RWPE2 (cell line): ENCODE measurements at regions not wholly inside any gene's neighbourhood (a gene's known extent, or its start where the extent isn't known, plus 50 kb on each side); places are given as distances from the start of the nearest gene placed in this dataset.
A peak's percentile ranks its signal among the peaks of the same experiment; 100 is the strongest.

ENCODE experiments used
- ATAC-seq: fragments of 200-7000 bp; cut with Tn5 transposase; 3 replicates; pipeline ENCODE4 v1.9.1; 2021; ENCODE audit warnings: low read depth
- DNase-seq: peaks from one replicate; pipeline ENCODE4 v3.0.0-alpha.2; 2020; ENCODE audit warnings: low spot score
- H3K27ac ChIP-seq: fragments of 450-650 bp; 2 replicates; pipeline ENCODE4 v1.5.1; 2017; ENCODE audit warnings: mild to moderate bottlenecking; ENCODE audit not compliant: poor library complexity, severe bottlenecking
- H3K27me3 ChIP-seq: fragments of 250-450 bp; sonication (Bioruptor Pico); 2 replicates; pipeline ENCODE4 v1.5.1; 2021; ENCODE audit warnings: mild to moderate bottlenecking, moderate library complexity; ENCODE audit not compliant: insufficient read depth, poor library complexity, severe bottlenecking
- H3K36me3 ChIP-seq: fragments of 250-450 bp; sonication (Bioruptor Pico); 2 replicates; pipeline ENCODE4 v1.5.1; 2020; ENCODE audit warnings: low read depth, mild to moderate bottlenecking, moderate library complexity
- H3K4me1 ChIP-seq: fragments of 250-450 bp; sonication (Bioruptor Pico); 2 replicates; pipeline ENCODE4 v1.5.1; 2021; ENCODE audit warnings: mild to moderate bottlenecking, moderate library complexity; ENCODE audit not compliant: insufficient read depth, poor library complexity, severe bottlenecking
- H3K4me3 ChIP-seq: fragments of 250-450 bp; sonication (Bioruptor Pico); 2 replicates; pipeline ENCODE4 v1.5.1; 2021; ENCODE audit warnings: mild to moderate bottlenecking, moderate library complexity; ENCODE audit not compliant: severe bottlenecking
- H3K9me3 ChIP-seq: fragments of 250-450 bp; sonication (Bioruptor Pico); 2 replicates; pipeline ENCODE4 v1.5.1; 2021; ENCODE audit warnings: mild to moderate bottlenecking, moderate library complexity; ENCODE audit not compliant: severe bottlenecking
- TF ChIP-seq, protein P1 (sequence below): fragments of 450-650 bp; IDR thresholded peaks from one replicate; pipeline ENCODE4 v1.5.1; 2017; ENCODE audit warnings: mild to moderate bottlenecking, moderate library complexity; ENCODE audit not compliant: poor library complexity, severe bottlenecking

DNA sequence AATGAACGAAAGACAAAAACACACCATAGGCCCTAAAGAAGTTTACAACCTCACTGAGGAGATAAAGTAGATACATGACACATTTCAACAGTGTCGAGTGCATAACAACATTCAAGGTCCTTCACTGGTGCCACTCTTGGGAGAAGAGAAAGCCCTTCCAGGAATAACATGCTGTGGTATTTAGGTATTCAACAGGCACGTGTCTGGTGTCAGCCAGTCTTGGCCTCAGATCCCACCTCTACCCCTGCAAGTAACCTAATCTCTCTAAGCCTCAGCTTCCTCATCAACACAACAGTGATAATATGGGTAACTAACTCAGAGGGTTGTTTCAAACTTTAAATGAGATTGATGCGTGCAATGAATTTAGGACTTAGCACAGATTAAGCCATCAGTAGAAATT, 235.0 kb upstream of the ZC3H12C start:
- ATAC-seq (no peak), DNase-seq (no peak)
- Histone ChIP-seq H3K27ac (no peak overlapping the region), H3K4me1 (no peaks in the 10 kb centered on the region), H3K27me3 (no peaks in the 10 kb centered on the region), H3K9me3 (no peaks in the 10 kb centered on the region), H3K4me3 (no peak overlapping the region), H3K36me3 (no peaks in the 10 kb centered on the region)
- TF ChIP-seq, protein P1, sequence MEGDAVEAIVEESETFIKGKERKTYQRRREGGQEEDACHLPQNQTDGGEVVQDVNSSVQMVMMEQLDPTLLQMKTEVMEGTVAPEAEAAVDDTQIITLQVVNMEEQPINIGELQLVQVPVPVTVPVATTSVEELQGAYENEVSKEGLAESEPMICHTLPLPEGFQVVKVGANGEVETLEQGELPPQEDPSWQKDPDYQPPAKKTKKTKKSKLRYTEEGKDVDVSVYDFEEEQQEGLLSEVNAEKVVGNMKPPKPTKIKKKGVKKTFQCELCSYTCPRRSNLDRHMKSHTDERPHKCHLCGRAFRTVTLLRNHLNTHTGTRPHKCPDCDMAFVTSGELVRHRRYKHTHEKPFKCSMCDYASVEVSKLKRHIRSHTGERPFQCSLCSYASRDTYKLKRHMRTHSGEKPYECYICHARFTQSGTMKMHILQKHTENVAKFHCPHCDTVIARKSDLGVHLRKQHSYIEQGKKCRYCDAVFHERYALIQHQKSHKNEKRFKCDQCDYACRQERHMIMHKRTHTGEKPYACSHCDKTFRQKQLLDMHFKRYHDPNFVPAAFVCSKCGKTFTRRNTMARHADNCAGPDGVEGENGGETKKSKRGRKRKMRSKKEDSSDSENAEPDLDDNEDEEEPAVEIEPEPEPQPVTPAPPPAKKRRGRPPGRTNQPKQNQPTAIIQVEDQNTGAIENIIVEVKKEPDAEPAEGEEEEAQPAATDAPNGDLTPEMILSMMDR = no peak

- DNase-seq (no peak), ATAC-seq (peak; percentile 60; the same call in 2 of the 3 replicates)
- Histone ChIP-seq H3K4me1 (no peaks in the 10 kb centered on the region), H3K4me3 (no peak overlapping the region), H3K36me3 (no peaks in the 10 kb centered on the region), H3K9me3 (no peaks in the 10 kb centered on the region), H3K27me3 (no peaks in the 10 kb centered on the region), H3K27ac (no peak overlapping the region)
- TF ChIP-seq, protein P1 = no peak
These were observed 234.0 kb upstream of the ZC3H12C start for GRCh38 chr11:109859045-109859724.

GRCh38 chr11:109862835-109863234, 230.4 kb upstream of the ZC3H12C start:
- no peak for ATAC-seq
- Histone ChIP-seq H3K4me1 (no peaks in the 10 kb centered on the region), H3K9me3 (no peaks in the 10 kb centered on the region), H3K27ac (no peak overlapping the region), H3K27me3 (no peaks in the 10 kb centered on the region), H3K4me3 (no peak overlapping the region), H3K36me3 (no peaks in the 10 kb centered on the region)
- no peak for DNase-seq
- TF ChIP-seq, protein P1 = no peak

DNA sequence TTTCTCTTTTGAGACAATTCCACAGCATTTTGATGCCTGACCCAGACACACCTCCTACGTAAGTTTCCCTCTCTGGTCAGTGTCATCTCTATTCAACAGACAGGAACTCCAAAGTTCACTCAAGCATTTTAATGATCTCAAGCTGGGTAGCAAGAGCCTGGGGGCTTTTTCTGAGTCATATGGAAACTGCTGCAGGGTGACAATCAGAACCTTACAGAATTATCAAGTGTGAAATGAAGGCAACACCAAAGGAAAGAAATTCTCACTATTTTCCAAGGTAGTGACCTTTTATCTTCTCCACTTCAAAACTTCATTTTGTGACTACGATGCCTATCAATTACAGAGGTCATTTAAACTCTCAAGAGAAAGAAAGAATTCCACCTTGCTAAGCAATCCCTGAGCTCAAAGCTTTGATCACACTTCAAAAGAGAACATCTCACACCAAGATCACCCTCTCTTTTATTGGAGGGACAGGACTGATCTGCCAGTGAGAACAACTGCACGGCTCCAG, 229.0 kb upstream of the ZC3H12C start:
- Histone ChIP-seq H3K9me3 (no peaks in the 10 kb centered on the region), H3K27me3 (no peaks in the 10 kb centered on the region), H3K4me1 (no peaks in the 10 kb centered on the region), H3K4me3 (no peak overlapping the region), H3K27ac (no peak overlapping the region), H3K36me3 (no peaks in the 10 kb centered on the region)
- DNase-seq (no peak), ATAC-seq (no peak)
- TF ChIP-seq, protein P1 = no peak
